ENCODE measurements at regions not wholly inside any gene's neighbourhood (a gene's known extent, or its start where the extent isn't known, plus 50 kb on each side); places are given as distances from the start of the nearest gene placed in this dataset.

- no peaks in the 10 kb centered on the region for H3K79me2 ChIP-seq (ENCODE audit: control insufficient read depth, insufficient read depth, low read length, unreplicated experiment)
Observed at GRCh38 chr4:166460769-166461550, 587.9 kb downstream of the TLL1 start.

GRCh38 chr4:166481055-166481454 lies 608.0 kb downstream of the TLL1 start:
- H3K27me3 ChIP-seq (ENCODE audit: insufficient read depth, low read length) = no peaks in the 10 kb centered on the region
- no peak overlapping the region for H3K4me3 ChIP-seq (ENCODE audit: low read depth, low read length)
- H2AFZ ChIP-seq (ENCODE audit: low read length, unreplicated experiment) = no peak overlapping the region
- peaks cover 4% of the 10 kb centered on the region for H3K4me1 ChIP-seq (ENCODE audit: control insufficient read depth, insufficient read depth, low read length, unreplicated experiment)
- no peaks in the 10 kb centered on the region for H3K79me2 ChIP-seq (ENCODE audit: control insufficient read depth, insufficient read depth, low read length, unreplicated experiment)
- H3K36me3 ChIP-seq (ENCODE audit: insufficient read depth, low read length) = no peaks in the 10 kb centered on the region
- no peak overlapping the region for H3K27ac ChIP-seq (ENCODE audit: low read depth, low read length)

More at GRCh38 chr4:166460769-166461550, 587.9 kb downstream of the TLL1 start:
- Histone ChIP-seq H3K4me1 (ENCODE audit: control insufficient read depth, insufficient read depth, low read length, unreplicated experiment) (peaks cover 19% of the 10 kb centered on the region), H3K4me3 (ENCODE audit: low read depth, low read length) (peak overlapping the region; percentile 9; the same call in 1 of the 2 replicates), H3K36me3 (ENCODE audit: insufficient read depth, low read length) (no peaks in the 10 kb centered on the region), H3K27ac (ENCODE audit: low read depth, low read length) (peak overlapping the region; percentile 43), H2AFZ (ENCODE audit: low read length, unreplicated experiment) (no peak overlapping the region), H3K27me3 (ENCODE audit: insufficient read depth, low read length) (no peaks in the 10 kb centered on the region)

GRCh38 chr4:166481739-166482138 lies 608.7 kb downstream of the TLL1 start:
- peaks cover 4% of the 10 kb centered on the region for H3K4me1 ChIP-seq (ENCODE audit: control insufficient read depth, insufficient read depth, low read length, unreplicated experiment)
- no peak overlapping the region for H3K4me3 ChIP-seq (ENCODE audit: low read depth, low read length)
- H3K36me3 ChIP-seq (ENCODE audit: insufficient read depth, low read length) = no peaks in the 10 kb centered on the region
- H3K79me2 ChIP-seq (ENCODE audit: control insufficient read depth, insufficient read depth, low read length, unreplicated experiment) = no peaks in the 10 kb centered on the region
- H3K27ac ChIP-seq (ENCODE audit: low read depth, low read length) = no peak overlapping the region
- H2AFZ ChIP-seq (ENCODE audit: low read length, unreplicated experiment) = peak overlapping the region; percentile 22
- H3K27me3 ChIP-seq (ENCODE audit: insufficient read depth, low read length) = no peaks in the 10 kb centered on the region

GRCh38 chr4:166482758-166483157 lies 609.7 kb downstream of the TLL1 start:
- H3K4me3 ChIP-seq (ENCODE audit: low read depth, low read length) = no peak overlapping the region
- no peak overlapping the region for H2AFZ ChIP-seq (ENCODE audit: low read length, unreplicated experiment)
- H3K4me1 ChIP-seq (ENCODE audit: control insufficient read depth, insufficient read depth, low read length, unreplicated experiment) = peaks cover 4% of the 10 kb centered on the region
- no peaks in the 10 kb centered on the region for H3K36me3 ChIP-seq (ENCODE audit: insufficient read depth, low read length)
- no peak overlapping the region for H3K27ac ChIP-seq (ENCODE audit: low read depth, low read length)
- no peaks in the 10 kb centered on the region for H3K27me3 ChIP-seq (ENCODE audit: insufficient read depth, low read length)
- no peaks in the 10 kb centered on the region for H3K79me2 ChIP-seq (ENCODE audit: control insufficient read depth, insufficient read depth, low read length, unreplicated experiment)

GRCh38 chr4:166491635-166492034 lies 618.6 kb downstream of the TLL1 start:
- Histone ChIP-seq H3K4me3 (ENCODE audit: low read depth, low read length) (no peak overlapping the region), H3K36me3 (ENCODE audit: insufficient read depth, low read length) (no peaks in the 10 kb centered on the region), H3K27me3 (ENCODE audit: insufficient read depth, low read length) (no peaks in the 10 kb centered on the region), H3K79me2 (ENCODE audit: control insufficient read depth, insufficient read depth, low read length, unreplicated experiment) (no peaks in the 10 kb centered on the region), H2AFZ (ENCODE audit: low read length, unreplicated experiment) (no peak overlapping the region), H3K4me1 (ENCODE audit: control insufficient read depth, insufficient read depth, low read length, unreplicated experiment) (no peaks in the 10 kb centered on the region), H3K27ac (ENCODE audit: low read depth, low read length) (no peak overlapping the region)

GRCh38 chr4:166493924-166494345 lies 620.9 kb downstream of the TLL1 start:
- Histone ChIP-seq H2AFZ (ENCODE audit: low read length, unreplicated experiment) (no peak overlapping the region), H3K4me1 (ENCODE audit: control insufficient read depth, insufficient read depth, low read length, unreplicated experiment) (no peaks in the 10 kb centered on the region), H3K27ac (ENCODE audit: low read depth, low read length) (no peak overlapping the region), H3K27me3 (ENCODE audit: insufficient read depth, low read length) (no peaks in the 10 kb centered on the region), H3K4me3 (ENCODE audit: low read depth, low read length) (no peak overlapping the region), H3K79me2 (ENCODE audit: control insufficient read depth, insufficient read depth, low read length, unreplicated experiment) (no peaks in the 10 kb centered on the region), H3K36me3 (ENCODE audit: insufficient read depth, low read length) (no peaks in the 10 kb centered on the region)

- H3K27me3 ChIP-seq (ENCODE audit: insufficient read depth, low read length) = no peaks in the 10 kb centered on the region
- no peaks in the 10 kb centered on the region for H3K79me2 ChIP-seq (ENCODE audit: control insufficient read depth, insufficient read depth, low read length, unreplicated experiment)
- no peak overlapping the region for H3K27ac ChIP-seq (ENCODE audit: low read depth, low read length)
- no peak overlapping the region for H3K4me3 ChIP-seq (ENCODE audit: low read depth, low read length)
- no peaks in the 10 kb centered on the region for H3K4me1 ChIP-seq (ENCODE audit: control insufficient read depth, insufficient read depth, low read length, unreplicated experiment)
- no peaks in the 10 kb centered on the region for H3K36me3 ChIP-seq (ENCODE audit: insufficient read depth, low read length)
- no peak overlapping the region for H2AFZ ChIP-seq (ENCODE audit: low read length, unreplicated experiment)
Observed at GRCh38 chr4:166498546-166498945, 625.5 kb downstream of the TLL1 start.

GRCh38 chr4:166499820-166500219 lies 626.8 kb downstream of the TLL1 start:
- H3K27me3 ChIP-seq (ENCODE audit: insufficient read depth, low read length) = no peaks in the 10 kb centered on the region
- H2AFZ ChIP-seq (ENCODE audit: low read length, unreplicated experiment) = no peak overlapping the region
- no peak overlapping the region for H3K27ac ChIP-seq (ENCODE audit: low read depth, low read length)
- no peak overlapping the region for H3K4me3 ChIP-seq (ENCODE audit: low read depth, low read length)
- H3K4me1 ChIP-seq (ENCODE audit: control insufficient read depth, insufficient read depth, low read length, unreplicated experiment) = no peaks in the 10 kb centered on the region
- H3K79me2 ChIP-seq (ENCODE audit: control insufficient read depth, insufficient read depth, low read length, unreplicated experiment) = no peaks in the 10 kb centered on the region
- H3K36me3 ChIP-seq (ENCODE audit: insufficient read depth, low read length) = no peaks in the 10 kb centered on the region

- Histone ChIP-seq H2AFZ (ENCODE audit: low read length, unreplicated experiment) (no peak overlapping the region), H3K4me3 (ENCODE audit: low read depth, low read length) (no peak overlapping the region), H3K27ac (ENCODE audit: low read depth, low read length) (no peak overlapping the region), H3K36me3 (ENCODE audit: insufficient read depth, low read length) (no peaks in the 10 kb centered on the region), H3K27me3 (ENCODE audit: insufficient read depth, low read length) (no peaks in the 10 kb centered on the region), H3K79me2 (ENCODE audit: control insufficient read depth, insufficient read depth, low read length, unreplicated experiment) (no peaks in the 10 kb centered on the region), H3K4me1 (ENCODE audit: control insufficient read depth, insufficient read depth, low read length, unreplicated experiment) (no peaks in the 10 kb centered on the region)
Observed at GRCh38 chr4:166501941-166502382, 628.9 kb downstream of the TLL1 start.

- Histone ChIP-seq H3K27ac (ENCODE audit: low read depth, low read length) (no peak overlapping the region), H3K27me3 (ENCODE audit: insufficient read depth, low read length) (no peaks in the 10 kb centered on the region), H2AFZ (ENCODE audit: low read length, unreplicated experiment) (no peak overlapping the region), H3K79me2 (ENCODE audit: control insufficient read depth, insufficient read depth, low read length, unreplicated experiment) (no peaks in the 10 kb centered on the region), H3K36me3 (ENCODE audit: insufficient read depth, low read length) (no peaks in the 10 kb centered on the region), H3K4me3 (ENCODE audit: low read depth, low read length) (no peak overlapping the region), H3K4me1 (ENCODE audit: control insufficient read depth, insufficient read depth, low read length, unreplicated experiment) (no peaks in the 10 kb centered on the region)
Observed at GRCh38 chr4:166502660-166503059, 629.6 kb downstream of the TLL1 start.

- H3K4me3 ChIP-seq (ENCODE audit: low read depth, low read length) = no peak overlapping the region
- H3K79me2 ChIP-seq (ENCODE audit: control insufficient read depth, insufficient read depth, low read length, unreplicated experiment) = no peaks in the 10 kb centered on the region
- H3K27ac ChIP-seq (ENCODE audit: low read depth, low read length) = no peak overlapping the region
- no peak overlapping the region for H2AFZ ChIP-seq (ENCODE audit: low read length, unreplicated experiment)
- H3K4me1 ChIP-seq (ENCODE audit: control insufficient read depth, insufficient read depth, low read length, unreplicated experiment) = no peaks in the 10 kb centered on the region
- H3K36me3 ChIP-seq (ENCODE audit: insufficient read depth, low read length) = no peaks in the 10 kb centered on the region
- no peaks in the 10 kb centered on the region for H3K27me3 ChIP-seq (ENCODE audit: insufficient read depth, low read length)
Observed at GRCh38 chr4:166506051-166506450, 633.0 kb downstream of the TLL1 start.
